Erythroblast (primary cell): ENCODE measurements at regions not wholly inside any gene's neighbourhood (a gene's known extent, or its start where the extent isn't known, plus 50 kb on each side); places are given as distances from the start of the nearest gene placed in this dataset.

Experiments
- GATA1 ChIP-seq: IDR thresholded peaks from 2 replicates; pipeline ENCODE4 v1.6.1; 2011; ENCODE audit warnings: low read depth, mild to moderate bottlenecking, control low read depth, low read length, moderate library complexity
- POLR2A ChIP-seq: IDR thresholded peaks from 2 replicates; pipeline ENCODE4 v1.6.1; 2011; ENCODE audit warnings: mild to moderate bottlenecking, low read length

DNA sequence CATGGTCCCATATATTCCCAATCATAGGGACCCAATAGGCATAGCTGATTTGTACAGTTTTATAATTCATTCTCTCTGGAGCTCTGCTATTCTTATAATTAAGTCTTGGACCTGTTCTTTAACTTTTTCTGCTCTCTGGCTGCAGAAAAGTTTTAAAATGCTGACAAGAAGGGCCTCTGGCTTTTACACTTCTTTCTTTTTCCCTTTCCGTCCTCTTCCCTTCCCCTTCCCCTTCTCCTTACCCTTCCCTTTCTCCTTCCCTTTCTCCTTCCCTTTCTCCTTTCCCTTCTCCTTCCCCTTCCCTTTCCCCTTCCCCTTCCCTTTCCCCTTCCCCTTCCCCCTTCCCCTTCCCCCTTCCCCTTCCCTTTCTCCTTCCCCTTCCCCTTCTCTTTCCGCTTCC is 101.3 kb upstream of the TPK1 start:
- no peak for TF ChIP-seq POLR2A
- no peak for TF ChIP-seq GATA1
